ENCODE measurements at regions not wholly inside any gene's neighbourhood (a gene's known extent, or its start where the extent isn't known, plus 50 kb on each side); places are given as distances from the start of the nearest gene placed in this dataset.
"Not testable (repeated sequence)": the region's sequence is repeated elsewhere in the genome, so short reads cannot be mapped to it uniquely, and the experiment has no call there.

- not testable (repeated sequence) for TF ChIP-seq POLR2A, TAF1 (IDR thresholded peaks at IDR 0.05; ENCODE audit: low read depth, low read length)
These were observed 55.2 kb upstream of the DHRS4 start for GRCh38 chr14:23898359-23898758.
